ENCODE measurements at regions not wholly inside any gene's neighbourhood (a gene's known extent, or its start where the extent isn't known, plus 50 kb on each side); places are given as distances from the start of the nearest gene placed in this dataset.
A peak's percentile ranks its signal among the peaks of the same experiment; 100 is the strongest.

DNA sequence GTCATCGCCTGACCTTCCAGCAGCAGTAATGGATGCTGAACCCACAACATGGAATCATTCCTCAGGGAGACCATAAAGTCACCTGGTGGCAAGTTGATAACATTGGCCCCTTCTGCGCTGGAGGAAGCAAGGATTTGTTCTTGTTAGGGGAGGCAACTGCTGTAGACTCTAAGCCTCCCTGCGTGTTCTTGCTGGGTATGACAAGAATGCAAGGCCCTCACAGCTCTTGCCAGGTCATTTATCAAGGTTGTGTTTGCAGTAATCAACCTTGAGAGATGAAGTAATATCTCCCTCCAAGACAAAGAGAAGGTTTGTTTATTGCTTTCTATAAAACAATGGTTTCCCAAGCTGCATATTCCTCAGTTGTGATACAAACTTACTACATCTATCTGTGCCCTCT, 80.9 kb downstream of the PERP start:
- Histone ChIP-seq H3K9me3 (replicated peaks in 1 of 2; ENCODE audit: control insufficient read depth in 1 of 2, insufficient read depth in 1 of 2, low read length in 2 of 2) (no peaks in the 10 kb centered on the region), H3K36me3 (replicated peaks in 1 of 2; ENCODE audit: control insufficient read depth in 1 of 2, insufficient read depth in 2 of 2, low read length in 2 of 2) (no peaks in the 10 kb centered on the region), H3K27me3 (ENCODE audit: control insufficient read depth in 2 of 2, insufficient read depth in 2 of 2, low read length in 2 of 2) (no peaks in the 10 kb centered on the region), H2AFZ (ENCODE audit: insufficient read depth, low read depth, low read length, poor library complexity, severe bottlenecking) (no peak overlapping the region), H4K20me1 (ENCODE audit: insufficient read depth, low read length) (no peaks in the 10 kb centered on the region), H3K4me2 (replicated peaks; ENCODE audit: extremely low read depth, low read length, poor library complexity, severe bottlenecking) (no peak overlapping the region), H3K4me3 (replicated peaks in 1 of 3; ENCODE audit: low read depth in 2 of 3, low read length in 3 of 3) (no peak overlapping the region), H3K4me1 (ENCODE audit: control insufficient read depth in 1 of 2, insufficient read depth in 2 of 2, low read length in 2 of 2) (no peaks in the 10 kb centered on the region), H3K9ac (ENCODE audit: insufficient read depth, low read length, poor library complexity, severe bottlenecking) (no peak overlapping the region), H3K79me2 (ENCODE audit: insufficient read depth, low read length) (no peaks in the 10 kb centered on the region), H3K27ac (ENCODE audit: low read depth in 1 of 2, low read length in 2 of 2) (no peak overlapping the region)
- intact Hi-C loops (cut with micrococcal nuclease) = no loop called here
- Mint-ChIP-seq H3K36me3 (no peaks in the 10 kb centered on the region), H3K4me3 (no peak overlapping the region), H3K27me3 (ENCODE audit: low read depth in 3 of 3) (peaks cover 0 to 3% (median 2%) of the 10 kb centered on the region in 3 donors), H3K27ac (no peak overlapping the region), H3K4me1 (no peaks in the 10 kb centered on the region), H3K9me3 (peaks cover 0 to 1% (median 0%) of the 10 kb centered on the region in 7 donors)
- TF ChIP-seq CTCF (IDR thresholded peaks at IDR 0.05) = no peak
- no peak for DNase-seq
- 100% methylated on average over 1 of the region's 3 CpGs for WGBS (ENCODE audit: insufficient coverage)

DNA sequence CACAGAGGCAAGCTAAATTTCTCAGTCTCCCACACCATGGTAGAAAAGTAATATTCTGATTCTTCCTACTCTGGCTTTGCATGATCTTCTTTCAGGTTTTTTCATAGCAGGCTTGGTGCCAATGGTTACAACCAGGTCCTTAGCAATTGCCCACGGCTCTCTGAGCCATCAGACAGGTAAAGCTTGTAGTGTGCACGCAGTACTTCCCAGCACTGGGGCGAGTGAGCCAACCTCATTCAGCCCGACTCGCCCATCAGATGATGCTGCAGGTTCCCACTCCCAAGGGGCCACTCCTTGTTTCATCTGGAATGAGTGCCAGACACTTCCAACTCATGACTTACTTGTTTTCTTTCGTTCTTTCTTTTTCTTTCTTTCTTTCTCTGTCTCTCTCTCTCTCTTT, 78.3 kb downstream of the PERP start:
- H3K4me2 ChIP-seq (replicated peaks; ENCODE audit: extremely low read depth, low read length, poor library complexity, severe bottlenecking) = no peak overlapping the region
- 90% methylated on average over 6 of the region's 6 CpGs for WGBS (ENCODE audit: insufficient coverage)
- H2AFZ ChIP-seq (ENCODE audit: insufficient read depth, low read depth, low read length, poor library complexity, severe bottlenecking) = no peak overlapping the region

More for the DNA sequence above, 78.3 kb downstream of the PERP start:
- Mint-ChIP-seq H3K27me3 (ENCODE audit: low read depth in 3 of 3) (peaks cover 0 to 2% (median 1%) of the 10 kb centered on the region in 3 donors), H3K9me3 (peaks cover 0 to 1% (median 0%) of the 10 kb centered on the region in 7 donors), H3K27ac (peak overlapping the region in 1 of 7 donors; percentile 25), H3K4me1 (no peaks in the 10 kb centered on the region), H3K36me3 (no peaks in the 10 kb centered on the region), H3K4me3 (no peak overlapping the region)
- no peak overlapping the region for H3K4me3 ChIP-seq (replicated peaks in 1 of 3; ENCODE audit: low read depth in 2 of 3, low read length in 3 of 3)
- no peak overlapping the region for H3K27ac ChIP-seq (ENCODE audit: low read depth in 1 of 2, low read length in 2 of 2)
- no peak for TF ChIP-seq CTCF (IDR thresholded peaks at IDR 0.05)
- no peak overlapping the region for H3K9ac ChIP-seq (ENCODE audit: insufficient read depth, low read length, poor library complexity, severe bottlenecking)
- no peaks in the 10 kb centered on the region for H3K79me2 ChIP-seq (ENCODE audit: insufficient read depth, low read length)
- no peaks in the 10 kb centered on the region for H3K36me3 ChIP-seq (replicated peaks in 1 of 2; ENCODE audit: control insufficient read depth in 1 of 2, insufficient read depth in 2 of 2, low read length in 2 of 2)
- H3K9me3 ChIP-seq (replicated peaks in 1 of 2; ENCODE audit: control insufficient read depth in 1 of 2, insufficient read depth in 1 of 2, low read length in 2 of 2) = no peaks in the 10 kb centered on the region
- no peaks in the 10 kb centered on the region for H3K4me1 ChIP-seq (ENCODE audit: control insufficient read depth in 1 of 2, insufficient read depth in 2 of 2, low read length in 2 of 2)
- no peaks in the 10 kb centered on the region for H3K27me3 ChIP-seq (ENCODE audit: control insufficient read depth in 2 of 2, insufficient read depth in 2 of 2, low read length in 2 of 2)
- intact Hi-C loops (cut with micrococcal nuclease) = no loop called here
- DNase-seq = no peak
- H4K20me1 ChIP-seq (ENCODE audit: insufficient read depth, low read length) = no peaks in the 10 kb centered on the region
